ENCODE measurements at regions not wholly inside any gene's neighbourhood (a gene's known extent, or its start where the extent isn't known, plus 50 kb on each side); places are given as distances from the start of the nearest gene placed in this dataset.

GRCh38 chr1:199357599-199357998 lies 669.9 kb upstream of the NR5A2 start:
- no peak for DNase-seq

- DNase-seq = no peak
These were observed 664.5 kb upstream of the NR5A2 start for GRCh38 chr1:199362996-199363395.

- no peak for DNase-seq
These were observed 654.4 kb upstream of the NR5A2 start for GRCh38 chr1:199373139-199373538.

GRCh38 chr1:199377211-199377610 lies 650.3 kb upstream of the NR5A2 start:
- DNase-seq = no peak

GRCh38 chr1:199383793-199384192 lies 643.7 kb upstream of the NR5A2 start:
- no peak for DNase-seq

- DNase-seq = no peak
These were observed 632.7 kb upstream of the NR5A2 start for GRCh38 chr1:199394856-199395255.

- DNase-seq = no peak
These were observed 631.1 kb upstream of the NR5A2 start for GRCh38 chr1:199396456-199396855.

GRCh38 chr1:199399996-199400724 lies 627.4 kb upstream of the NR5A2 start:
- DNase-seq = no peak

- no peak for DNase-seq
These were observed 623.9 kb upstream of the NR5A2 start for GRCh38 chr1:199403531-199404116.

GRCh38 chr1:199404191-199404590 lies 623.3 kb upstream of the NR5A2 start:
- no peak for DNase-seq

- no peak for DNase-seq
These were observed 622.5 kb upstream of the NR5A2 start for GRCh38 chr1:199404976-199405375.

GRCh38 chr1:199405634-199406196 lies 621.8 kb upstream of the NR5A2 start:
- DNase-seq = no peak

GRCh38 chr1:199410462-199410861 lies 617.0 kb upstream of the NR5A2 start:
- no peak for DNase-seq

GRCh38 chr1:199411506-199411905 lies 616.0 kb upstream of the NR5A2 start:
- no peak for DNase-seq

- no peak for DNase-seq
These were observed 605.3 kb upstream of the NR5A2 start for GRCh38 chr1:199422206-199422605.

- no peak for DNase-seq
These were observed 579.6 kb upstream of the NR5A2 start for GRCh38 chr1:199447906-199448305.

GRCh38 chr1:199448646-199449045 lies 578.9 kb upstream of the NR5A2 start:
- no peak for DNase-seq

GRCh38 chr1:199449221-199449620 lies 578.3 kb upstream of the NR5A2 start:
- no peak for DNase-seq

GRCh38 chr1:199449681-199450080 lies 577.8 kb upstream of the NR5A2 start:
- no peak for DNase-seq

GRCh38 chr1:199452627-199453026 lies 574.9 kb upstream of the NR5A2 start:
- no peak for DNase-seq

- no peak for DNase-seq
These were observed 573.8 kb upstream of the NR5A2 start for GRCh38 chr1:199453723-199454122.

- DNase-seq = no peak
These were observed 566.6 kb upstream of the NR5A2 start for GRCh38 chr1:199460933-199461332.

- no peak for DNase-seq
These were observed 563.9 kb upstream of the NR5A2 start for GRCh38 chr1:199463521-199464127.

- no peak for DNase-seq
These were observed 560.5 kb upstream of the NR5A2 start for GRCh38 chr1:199466961-199467360.

Data from NCI-H510A (cell line).